Panc1 (cell line): ENCODE measurements at regions not wholly inside any gene's neighbourhood (a gene's known extent, or its start where the extent isn't known, plus 50 kb on each side); places are given as distances from the start of the nearest gene placed in this dataset.

Source experiments
- ATAC-seq: fragments of 200-7000 bp; cut with Tn5 transposase; 2 replicates; pipeline ENCODE4 v1.9.1; 2020; ENCODE audit warnings: mild to moderate bottlenecking, moderate library complexity
- BruUV-seq: library from RNA; stranded (reverse); fragments of 400-500 nt; replicated peaks from 2 replicates; lab custom pipeline; 2021; lab: Mats Ljungman, UMichigan
- CTCF ChIA-PET: fragments of 300-600 bp; sonication (Branson Sonifier 250); formaldehyde crosslinking; loops from one replicate; lab custom pipeline; 2022; ENCODE audit warnings: antibody characterized with exemption; lab: Charles Lee
- POLR2A ChIA-PET: fragments of 300-600 bp; sonication (Branson Sonifier 250); formaldehyde crosslinking; loops from one replicate; lab custom pipeline; 2022; ENCODE audit warnings: antibody characterized with exemption; lab: Charles Lee
- DNase-seq: peaks from one replicate; pipeline ENCODE4 v3.0.0-alpha.2; 2010; ENCODE audit warnings: low read depth, low spot score
- H3K27ac ChIP-seq: 2 replicates; pipeline ENCODE4 v1.5.1; 2011; ENCODE audit warnings: mild to moderate bottlenecking, low read length, inconsistent platforms
- H3K27me3 ChIP-seq: fragments of 200-500 bp; sonication (Bioruptor generic); 2 replicates; pipeline ENCODE4 v1.6.0; 2014; ENCODE audit warnings: low read length, inconsistent platforms; ENCODE audit not compliant: control insufficient read depth, insufficient read depth
- H3K36me3 ChIP-seq: fragments of 200-500 bp; sonication (Bioruptor generic); 2 replicates; pipeline ENCODE4 v1.5.1; 2014; ENCODE audit warnings: inconsistent platforms, mild to moderate bottlenecking, low read length, moderate library complexity; ENCODE audit not compliant: control insufficient read depth, insufficient read depth
- H3K4me1 ChIP-seq: 2 replicates; pipeline ENCODE4 v1.5.1; 2011; ENCODE audit warnings: inconsistent platforms, mild to moderate bottlenecking, low read length, moderate library complexity; ENCODE audit not compliant: control insufficient read depth, insufficient read depth
- H3K4me3 ChIP-seq, 2 experiments: 2 replicates each; pipeline ENCODE4 v1.5.1; 2011 to 2012; ENCODE audit warnings: low read depth in 2 of 2, low read length in 2 of 2, mild to moderate bottlenecking in 2 of 2, inconsistent platforms in 1 of 2, moderate library complexity in 1 of 2
- H3K9me3 ChIP-seq: fragments of 200-500 bp; sonication (Bioruptor generic); 2 replicates; pipeline ENCODE4 v1.5.1; 2014; ENCODE audit warnings: low read depth, mild to moderate bottlenecking, inconsistent platforms, low read length, moderate library complexity; ENCODE audit not compliant: control insufficient read depth, insufficient read depth
- POLR2AphosphoS5 ChIP-seq: IDR thresholded peaks from 2 replicates; pipeline ENCODE4 v1.6.1; 2012; ENCODE audit warnings: mild to moderate bottlenecking, low read depth, low read length, moderate library complexity
- SIN3A ChIP-seq: IDR thresholded peaks from 2 replicates; pipeline ENCODE4 v1.6.1; 2012; ENCODE audit warnings: low read depth, mild to moderate bottlenecking, low read length, moderate library complexity, borderline replicate concordance; ENCODE audit not compliant: insufficient read depth
- TCF7L2 ChIP-seq: IDR thresholded peaks from 2 replicates; pipeline ENCODE4 v1.6.1; 2011; ENCODE audit warnings: mild to moderate bottlenecking, low read depth, low read length, inconsistent platforms
- in situ Hi-C: cut with HindIII; loops from 2 replicates; pipeline ENCODE4 v1.10.0; 2016; ENCODE audit warnings: low sequenced_read_pairs, low pct_unique_long_range_greater_than_20kb
- intact Hi-C: fragments of 100-400 bp; cut with micrococcal nuclease; formaldehyde crosslinking; loops from one replicate; pipeline ENCODE4 v1.10.0; 2022; ENCODE audit not compliant: unreplicated experiment
- TF ChIP-seq, protein P1 (sequence below): fragments of 450-650 bp; IDR thresholded peaks from 2 replicates; pipeline ENCODE4 v1.5.1; 2017; ENCODE audit warnings: mild to moderate bottlenecking
- TF ChIP-seq, protein P2 (sequence below), 2 experiments: IDR thresholded peaks; 2 replicates each; pipeline ENCODE4 v1.6.1; 2011 to 2012; ENCODE audit warnings: low read depth in 2 of 2, control low read depth in 1 of 2, low read length in 1 of 2, mild to moderate bottlenecking in 1 of 2, moderate library complexity in 1 of 2; ENCODE audit not compliant: insufficient read depth in 1 of 2

DNA sequence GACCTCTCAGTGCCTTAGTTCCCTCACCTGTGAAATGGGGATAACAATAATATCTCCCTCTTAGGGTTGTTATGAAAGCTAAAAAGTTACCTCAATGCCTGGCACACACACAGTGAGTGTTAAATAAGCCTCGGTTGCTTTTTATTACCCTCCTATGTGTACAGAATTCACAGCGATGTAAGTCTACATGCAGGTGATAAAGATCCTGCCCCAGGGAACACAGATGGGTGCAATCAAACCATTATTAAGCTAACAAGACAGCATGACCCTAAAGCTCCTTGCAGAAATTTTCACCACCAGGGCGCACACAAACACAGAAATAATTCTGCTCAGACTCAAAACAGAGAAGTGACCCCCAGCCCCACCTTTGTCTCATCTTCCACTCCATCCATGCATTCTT is 261.9 kb downstream of the SNX10 start:
- ATAC-seq: no peak
- TF ChIP-seq POLR2AphosphoS5 (no peak), TCF7L2 (no peak)
- TF ChIP-seq, protein P1, sequence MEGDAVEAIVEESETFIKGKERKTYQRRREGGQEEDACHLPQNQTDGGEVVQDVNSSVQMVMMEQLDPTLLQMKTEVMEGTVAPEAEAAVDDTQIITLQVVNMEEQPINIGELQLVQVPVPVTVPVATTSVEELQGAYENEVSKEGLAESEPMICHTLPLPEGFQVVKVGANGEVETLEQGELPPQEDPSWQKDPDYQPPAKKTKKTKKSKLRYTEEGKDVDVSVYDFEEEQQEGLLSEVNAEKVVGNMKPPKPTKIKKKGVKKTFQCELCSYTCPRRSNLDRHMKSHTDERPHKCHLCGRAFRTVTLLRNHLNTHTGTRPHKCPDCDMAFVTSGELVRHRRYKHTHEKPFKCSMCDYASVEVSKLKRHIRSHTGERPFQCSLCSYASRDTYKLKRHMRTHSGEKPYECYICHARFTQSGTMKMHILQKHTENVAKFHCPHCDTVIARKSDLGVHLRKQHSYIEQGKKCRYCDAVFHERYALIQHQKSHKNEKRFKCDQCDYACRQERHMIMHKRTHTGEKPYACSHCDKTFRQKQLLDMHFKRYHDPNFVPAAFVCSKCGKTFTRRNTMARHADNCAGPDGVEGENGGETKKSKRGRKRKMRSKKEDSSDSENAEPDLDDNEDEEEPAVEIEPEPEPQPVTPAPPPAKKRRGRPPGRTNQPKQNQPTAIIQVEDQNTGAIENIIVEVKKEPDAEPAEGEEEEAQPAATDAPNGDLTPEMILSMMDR: 0 out of 2 replicates have a peak, but pooled peaks have one; percentile 7
- Histone ChIP-seq H3K4me3 (no peak overlapping the region), H3K27ac (no peak overlapping the region), H3K27me3 (peaks cover 2% of the 10 kb centered on the region; the same call in 1 of the 2 replicates), H3K36me3 (no peaks in the 10 kb centered on the region), H3K9me3 (no peaks in the 10 kb centered on the region), H3K4me1 (no peaks in the 10 kb centered on the region)
- no TSS peak for BruUV-seq
- DNase-seq: no peak
- ChIA-PET CTCF (interaction anchor here (0.5 kb wide), 1 partner anchor 1102 kb away, joined by 5 read pairs; no protein-coding TSS in a partner anchor), POLR2A (interaction anchor here (0.5 kb wide), 1 partner anchor 197 kb away, joined by 7 read pairs; no protein-coding TSS in a partner anchor)
- in situ Hi-C loops: no loop called here
- intact Hi-C loops: no loop called here

DNA sequence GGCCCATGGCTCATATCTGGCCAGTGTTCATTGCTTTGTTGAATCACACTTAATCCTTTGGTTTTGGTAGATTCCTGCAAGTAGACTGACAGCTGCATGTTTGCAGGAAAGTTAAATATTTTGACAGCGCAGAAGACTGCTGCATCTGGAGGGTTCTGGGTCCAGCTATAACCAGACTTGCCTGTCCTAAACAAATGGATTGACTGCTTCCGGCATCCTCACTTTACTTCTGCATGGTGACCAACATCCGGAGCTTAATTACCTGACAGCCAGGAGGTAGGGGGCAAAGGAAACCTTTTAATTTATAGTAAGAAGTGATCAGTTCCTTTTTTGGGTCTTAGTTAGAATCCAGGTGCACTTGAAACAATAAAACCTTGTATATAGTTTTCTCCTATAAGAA is 263.3 kb downstream of the SNX10 start:
- Histone ChIP-seq H3K27me3 (peaks cover 2% of the 10 kb centered on the region; the same call in 1 of the 2 replicates), H3K9me3 (no peaks in the 10 kb centered on the region), H3K36me3 (no peaks in the 10 kb centered on the region), H3K4me3 (no peak overlapping the region), H3K27ac (no peak overlapping the region), H3K4me1 (no peaks in the 10 kb centered on the region)
- in situ Hi-C loops (no loop called here), intact Hi-C loops (no loop called here)
- BruUV-seq: no TSS peak
- CTCF ChIA-PET: no interaction called here
- DNase-seq (no peak), ATAC-seq (no peak)
- POLR2A ChIA-PET: no interaction called here
- TF ChIP-seq TCF7L2 (no peak), POLR2AphosphoS5 (no peak), SIN3A (no peak)
- TF ChIP-seq, protein P1: no peak
- TF ChIP-seq, protein P2, sequence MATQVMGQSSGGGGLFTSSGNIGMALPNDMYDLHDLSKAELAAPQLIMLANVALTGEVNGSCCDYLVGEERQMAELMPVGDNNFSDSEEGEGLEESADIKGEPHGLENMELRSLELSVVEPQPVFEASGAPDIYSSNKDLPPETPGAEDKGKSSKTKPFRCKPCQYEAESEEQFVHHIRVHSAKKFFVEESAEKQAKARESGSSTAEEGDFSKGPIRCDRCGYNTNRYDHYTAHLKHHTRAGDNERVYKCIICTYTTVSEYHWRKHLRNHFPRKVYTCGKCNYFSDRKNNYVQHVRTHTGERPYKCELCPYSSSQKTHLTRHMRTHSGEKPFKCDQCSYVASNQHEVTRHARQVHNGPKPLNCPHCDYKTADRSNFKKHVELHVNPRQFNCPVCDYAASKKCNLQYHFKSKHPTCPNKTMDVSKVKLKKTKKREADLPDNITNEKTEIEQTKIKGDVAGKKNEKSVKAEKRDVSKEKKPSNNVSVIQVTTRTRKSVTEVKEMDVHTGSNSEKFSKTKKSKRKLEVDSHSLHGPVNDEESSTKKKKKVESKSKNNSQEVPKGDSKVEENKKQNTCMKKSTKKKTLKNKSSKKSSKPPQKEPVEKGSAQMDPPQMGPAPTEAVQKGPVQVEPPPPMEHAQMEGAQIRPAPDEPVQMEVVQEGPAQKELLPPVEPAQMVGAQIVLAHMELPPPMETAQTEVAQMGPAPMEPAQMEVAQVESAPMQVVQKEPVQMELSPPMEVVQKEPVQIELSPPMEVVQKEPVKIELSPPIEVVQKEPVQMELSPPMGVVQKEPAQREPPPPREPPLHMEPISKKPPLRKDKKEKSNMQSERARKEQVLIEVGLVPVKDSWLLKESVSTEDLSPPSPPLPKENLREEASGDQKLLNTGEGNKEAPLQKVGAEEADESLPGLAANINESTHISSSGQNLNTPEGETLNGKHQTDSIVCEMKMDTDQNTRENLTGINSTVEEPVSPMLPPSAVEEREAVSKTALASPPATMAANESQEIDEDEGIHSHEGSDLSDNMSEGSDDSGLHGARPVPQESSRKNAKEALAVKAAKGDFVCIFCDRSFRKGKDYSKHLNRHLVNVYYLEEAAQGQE (IDR thresholded peaks at IDR 0.05; ENCODE audit: insufficient read depth in 1 of 2, low read depth in 2 of 2, low read length in 1 of 2): no peak
